GM12891 (cell line): ENCODE measurements at regions not wholly inside any gene's neighbourhood (a gene's known extent, or its start where the extent isn't known, plus 50 kb on each side); places are given as distances from the start of the nearest gene placed in this dataset.

Experiments used
- PAX5 ChIP-seq: IDR thresholded peaks from 2 replicates; pipeline ENCODE4 v1.6.1; 2011; ENCODE audit warnings: low read length, moderate library complexity, mild to moderate bottlenecking; ENCODE audit not compliant: insufficient read depth, severe bottlenecking
- POLR2A ChIP-seq: IDR thresholded peaks from 2 replicates; pipeline ENCODE4 v1.6.1; 2011; ENCODE audit warnings: low read depth, low read length, control low read depth
- POLR2AphosphoS5 ChIP-seq: IDR thresholded peaks from 2 replicates; pipeline ENCODE4 v1.6.1; 2011; ENCODE audit warnings: low read depth, low read length, control low read depth
- TAF1 ChIP-seq: IDR thresholded peaks from 2 replicates; pipeline ENCODE4 v1.6.1; 2011; ENCODE audit warnings: low read depth, low read length, control low read depth

DNA sequence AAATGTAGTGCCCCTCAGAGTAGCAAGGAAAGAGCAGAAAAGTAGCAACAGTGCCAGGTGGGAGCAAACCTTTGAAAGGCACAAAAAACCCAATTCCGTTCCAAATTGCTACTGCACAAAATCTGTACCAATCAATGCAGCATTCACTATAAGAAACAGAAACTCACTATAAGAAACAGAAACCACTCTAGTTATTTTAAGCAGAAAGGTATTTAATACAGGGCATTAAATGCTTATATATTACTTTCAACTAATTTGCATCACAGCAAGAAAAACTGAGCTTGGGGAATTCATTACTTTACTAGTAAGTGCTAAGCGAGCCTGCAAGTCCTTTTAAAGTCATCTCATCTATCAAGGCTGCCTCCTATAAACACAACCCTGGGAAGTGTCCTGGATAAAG lies 116.5 kb upstream of the OLIG3 start:
- TF ChIP-seq POLR2AphosphoS5 = no peak
- TF ChIP-seq POLR2A = no peak
- TF ChIP-seq TAF1 = no peak
- no peak for TF ChIP-seq PAX5
